ENCODE measurements at regions not wholly inside any gene's neighbourhood (a gene's known extent, or its start where the extent isn't known, plus 50 kb on each side); places are given as distances from the start of the nearest gene placed in this dataset.

- ATAC-seq (ENCODE audit: insufficient number of reproducible peaks, low FRiP score, low read depth), result no peak
- no peak overlapping the region for H3K27ac ChIP-seq
- H3K9me3 ChIP-seq, result no peaks in the 10 kb centered on the region
- H3K36me3 ChIP-seq, result no peaks in the 10 kb centered on the region
- no peak for DNase-seq (ENCODE audit: low spot score)
- H3K4me3 ChIP-seq, result no peak overlapping the region
- no peaks in the 10 kb centered on the region for H3K27me3 ChIP-seq (replicated peaks; ENCODE audit: insufficient read depth)
- no peaks in the 10 kb centered on the region for H3K4me1 ChIP-seq (ENCODE audit: control insufficient read depth in 1 of 2, low read depth in 2 of 2)
- TF ChIP-seq CTCF (IDR thresholded peaks at IDR 0.05), result no peak
These were observed 246.0 kb downstream of the TSN start for GRCh38 chr2:122001441-122001874.

GRCh38 chr2:122003196-122003940, 247.9 kb downstream of the TSN start:
- Histone ChIP-seq H3K9me3 (no peaks in the 10 kb centered on the region), H3K4me3 (no peak overlapping the region), H3K4me1 (ENCODE audit: control insufficient read depth in 1 of 2, low read depth in 2 of 2) (no peaks in the 10 kb centered on the region), H3K27ac (no peak overlapping the region), H3K36me3 (no peaks in the 10 kb centered on the region), H3K27me3 (replicated peaks; ENCODE audit: insufficient read depth) (no peaks in the 10 kb centered on the region)
- DNase-seq (ENCODE audit: low spot score), result no peak
- no peak for ATAC-seq (ENCODE audit: insufficient number of reproducible peaks, low FRiP score, low read depth)
- no peak for TF ChIP-seq CTCF (IDR thresholded peaks at IDR 0.05)

GRCh38 chr2:122007126-122007525, 251.7 kb downstream of the TSN start:
- ATAC-seq (ENCODE audit: insufficient number of reproducible peaks, low FRiP score, low read depth) (no peak), DNase-seq (ENCODE audit: low spot score) (no peak)
- H3K4me1 ChIP-seq (ENCODE audit: control insufficient read depth in 1 of 2, low read depth in 2 of 2), result no peaks in the 10 kb centered on the region

GRCh38 chr2:122007577-122007976, 252.1 kb downstream of the TSN start:
- no peaks in the 10 kb centered on the region for H3K27me3 ChIP-seq (replicated peaks; ENCODE audit: insufficient read depth)
- DNase-seq (ENCODE audit: low spot score), result no peak

More at GRCh38 chr2:122007126-122007525, 251.7 kb downstream of the TSN start:
- H3K27ac ChIP-seq, result no peak overlapping the region
- H3K4me3 ChIP-seq, result no peak overlapping the region
- no peaks in the 10 kb centered on the region for H3K36me3 ChIP-seq
- H3K9me3 ChIP-seq, result no peaks in the 10 kb centered on the region
- H3K27me3 ChIP-seq (replicated peaks; ENCODE audit: insufficient read depth), result no peaks in the 10 kb centered on the region
- TF ChIP-seq CTCF (IDR thresholded peaks at IDR 0.05), result no peak

GRCh38 chr2:122009561-122009960, 254.1 kb downstream of the TSN start:
- DNase-seq (ENCODE audit: low spot score) (no peak), ATAC-seq (ENCODE audit: insufficient number of reproducible peaks, low FRiP score, low read depth) (no peak)
- H3K4me1 ChIP-seq (ENCODE audit: control insufficient read depth in 1 of 2, low read depth in 2 of 2), result no peaks in the 10 kb centered on the region
- H3K4me3 ChIP-seq, result no peak overlapping the region
- TF ChIP-seq CTCF (IDR thresholded peaks at IDR 0.05), result no peak
- no peaks in the 10 kb centered on the region for H3K27me3 ChIP-seq (replicated peaks; ENCODE audit: insufficient read depth)
- no peaks in the 10 kb centered on the region for H3K9me3 ChIP-seq
- H3K27ac ChIP-seq, result no peak overlapping the region
- H3K36me3 ChIP-seq, result no peaks in the 10 kb centered on the region

More at GRCh38 chr2:122007577-122007976, 252.1 kb downstream of the TSN start:
- no peaks in the 10 kb centered on the region for H3K4me1 ChIP-seq (ENCODE audit: control insufficient read depth in 1 of 2, low read depth in 2 of 2)
- H3K4me3 ChIP-seq, result no peak overlapping the region
- H3K36me3 ChIP-seq, result no peaks in the 10 kb centered on the region
- H3K27ac ChIP-seq, result no peak overlapping the region
- ATAC-seq (ENCODE audit: insufficient number of reproducible peaks, low FRiP score, low read depth), result no peak
- TF ChIP-seq CTCF (IDR thresholded peaks at IDR 0.05), result no peak
- no peaks in the 10 kb centered on the region for H3K9me3 ChIP-seq
